H1 (cell line): ENCODE measurements at regions not wholly inside any gene's neighbourhood (a gene's known extent, or its start where the extent isn't known, plus 50 kb on each side); places are given as distances from the start of the nearest gene placed in this dataset.

Source experiments
- CTCF ChIA-PET: fragments of 300-600 bp; sonication (Branson Sonifier 250); formaldehyde crosslinking; loops from one replicate; lab custom pipeline; 2021; ENCODE audit not compliant: partially characterized antibody; lab: Charles Lee
- POLR2A ChIA-PET: fragments of 300-600 bp; sonication (Branson Sonifier 250); formaldehyde crosslinking; loops from one replicate; lab custom pipeline; 2021; ENCODE audit warnings: inconsistent platforms; ENCODE audit not compliant: partially characterized antibody; lab: Charles Lee
- DNase-seq, 2 experiments: peaks; one replicate each; pipeline versions ENCODE4 v3.0.0 to v3.0.0-alpha.2; 2010 to 2022; ENCODE audit warnings: low spot score in 2 of 2, low read depth in 1 of 2, mixed read lengths in 1 of 2
- FAIRE-seq: peaks from 2 replicates; lab custom pipeline; 2011; peaks lifted over from hg19 to GRCh38; lab: Jason Lieb, UNC
- H2AFZ ChIP-seq: 2 replicates; pipeline ENCODE4 v1.8.1; 2012; ENCODE audit warnings: low read length, inconsistent platforms
- H2AK5ac ChIP-seq: 2 replicates; pipeline ENCODE4 v1.6.1; 2013; ENCODE audit warnings: low read depth, low read length
- H2BK120ac ChIP-seq: replicated peaks from 2 replicates; pipeline ENCODE3; 2013; ENCODE audit warnings: low read depth, low read length, inconsistent platforms
- H2BK12ac ChIP-seq: 2 replicates; pipeline ENCODE4 v1.6.1; 2013; ENCODE audit warnings: low read depth, low read length
- H2BK15ac ChIP-seq: 2 replicates; pipeline ENCODE4 v1.6.1; 2013; ENCODE audit warnings: low read length
- H2BK20ac ChIP-seq: 2 replicates; pipeline ENCODE4 v1.6.1; 2013; ENCODE audit warnings: low read length
- H2BK5ac ChIP-seq: 2 replicates; pipeline ENCODE4 v1.6.1; 2013; ENCODE audit warnings: low read depth, low read length
- H3K14ac ChIP-seq: 2 replicates; pipeline ENCODE4 v1.6.1; 2013; ENCODE audit warnings: inconsistent platforms; ENCODE audit not compliant: insufficient read length
- H3K18ac ChIP-seq: 2 replicates; pipeline ENCODE4 v1.6.1; 2013; ENCODE audit warnings: low read length; ENCODE audit errors: extremely low read depth
- H3K23ac ChIP-seq: 2 replicates; pipeline ENCODE4 v1.6.1; 2013; ENCODE audit warnings: inconsistent platforms; ENCODE audit not compliant: insufficient read length
- H3K23me2 ChIP-seq: 2 replicates; pipeline ENCODE4 v1.6.1; 2013; ENCODE audit warnings: low read depth, low read length
- H3K27ac ChIP-seq: 2 replicates; pipeline ENCODE4 v1.6.1; 2011; ENCODE audit warnings: low read depth, low read length, inconsistent platforms
- H3K27me3 ChIP-seq, 4 experiments: replicated peaks in 1 of 4; 1 replicate in 1 of 4; 2 replicates in 3 of 4; pipeline versions ENCODE4 v1.6.1 to v1.8.1; 2011 to 2013; ENCODE audit warnings: low read length in 3 of 4, mild to moderate bottlenecking in 3 of 4, inconsistent platforms in 2 of 4, mixed read lengths in 2 of 4, moderate library complexity in 1 of 4; ENCODE audit not compliant: control insufficient read depth in 3 of 4, insufficient read depth in 3 of 4; ENCODE audit errors: extremely low read depth in 1 of 4
- H3K36me3 ChIP-seq, 4 experiments: 2 replicates each; pipeline versions ENCODE4 v1.6.1 to v1.8.1; 2011 to 2013; ENCODE audit warnings: mild to moderate bottlenecking in 4 of 4, low read length in 3 of 4, moderate library complexity in 2 of 4, control low read depth in 1 of 4, inconsistent platforms in 1 of 4; ENCODE audit not compliant: insufficient read depth in 4 of 4, control insufficient read depth in 2 of 4
- H3K4ac ChIP-seq: replicated peaks from 2 replicates; pipeline ENCODE3; 2013; ENCODE audit warnings: low read length, low read depth, mixed read lengths, inconsistent platforms; ENCODE audit not compliant: insufficient read length
- H3K4me1 ChIP-seq, 4 experiments: replicated peaks in 1 of 4; 1 replicate in 1 of 4; 2 replicates in 3 of 4; pipeline versions ENCODE4 v1.6.1 to v1.8.1; 2011 to 2013; ENCODE audit warnings: low read length in 3 of 4, inconsistent platforms in 2 of 4, mixed read lengths in 1 of 4; ENCODE audit not compliant: insufficient read depth in 4 of 4, control insufficient read depth in 3 of 4
- H3K4me2 ChIP-seq, 2 experiments: 2 replicates each; pipeline versions ENCODE4 v1.6.1 to v1.8.1; 2011 to 2013; ENCODE audit warnings: low read depth in 2 of 2, low read length in 2 of 2, control low read depth in 1 of 2, inconsistent platforms in 1 of 2, mild to moderate bottlenecking in 1 of 2; ENCODE audit not compliant: insufficient read depth in 1 of 2
- H3K4me3 ChIP-seq, 4 experiments: fragments of 200-600, 300-600 bp in 1 of 4; sonication (generic), shearing (Covaris generic), sonication (Bioruptor Twin) in 1 of 4; 2 replicates each; pipeline versions ENCODE4 v1.5.1 to v1.8.1; 2011 to 2016; ENCODE audit warnings: low read length in 4 of 4, low read depth in 3 of 4, control low read depth in 2 of 4, inconsistent platforms in 2 of 4, mild to moderate bottlenecking in 2 of 4, mixed read lengths in 1 of 4, moderate library complexity in 1 of 4; ENCODE audit not compliant: insufficient read depth in 2 of 4; ENCODE audit errors: extremely low read depth in 1 of 4
- H3K56ac ChIP-seq: replicated peaks from 2 replicates; pipeline ENCODE3; 2013; ENCODE audit warnings: low read depth, mild to moderate bottlenecking, mixed read lengths, low read length, inconsistent platforms; ENCODE audit not compliant: insufficient read length
- H3K79me1 ChIP-seq: 2 replicates; pipeline ENCODE4 v1.6.1; 2013; ENCODE audit warnings: low read depth, low read length, control low read depth
- H3K79me2 ChIP-seq, 2 experiments: 2 replicates each; pipeline versions ENCODE4 v1.6.1 to v1.8.1; 2012 to 2013; ENCODE audit warnings: low read length in 2 of 2, mild to moderate bottlenecking in 2 of 2, inconsistent platforms in 1 of 2; ENCODE audit not compliant: insufficient read depth in 2 of 2, control insufficient read depth in 1 of 2
- H3K9ac ChIP-seq, 4 experiments: replicated peaks in 1 of 4; 1 replicate in 1 of 4; 2 replicates in 3 of 4; pipeline versions ENCODE4 v1.6.1 to v1.8.1; 2011 to 2013; ENCODE audit warnings: low read depth in 3 of 4, low read length in 3 of 4, control low read depth in 2 of 4, mild to moderate bottlenecking in 2 of 4, moderate library complexity in 2 of 4, inconsistent platforms in 1 of 4; ENCODE audit errors: extremely low read depth in 1 of 4
- H3K9me3 ChIP-seq, 2 experiments: 2 replicates each; pipeline versions ENCODE4 v1.6.1 to v1.8.1; 2012 to 2013; ENCODE audit warnings: mild to moderate bottlenecking in 2 of 2, moderate library complexity in 2 of 2, control low read depth in 1 of 2, inconsistent platforms in 1 of 2, low read depth in 1 of 2, low read length in 1 of 2, mixed read lengths in 1 of 2; ENCODE audit not compliant: insufficient read depth in 2 of 2
- H4K20me1 ChIP-seq, 2 experiments: replicated peaks in 1 of 2; 2 replicates each; pipeline versions ENCODE3 to v1.8.1; 2011 to 2013; ENCODE audit warnings: inconsistent platforms in 2 of 2, low read length in 2 of 2, mild to moderate bottlenecking in 1 of 2; ENCODE audit not compliant: insufficient read depth in 2 of 2, control insufficient read depth in 1 of 2
- H4K5ac ChIP-seq: 2 replicates; pipeline ENCODE4 v1.6.1; 2013; ENCODE audit warnings: low read length, low read depth, mixed read lengths, inconsistent platforms; ENCODE audit not compliant: insufficient read length
- H4K8ac ChIP-seq: 2 replicates; pipeline ENCODE4 v1.8.0; 2013; ENCODE audit warnings: mild to moderate bottlenecking, moderate library complexity, low read length, inconsistent platforms; ENCODE audit not compliant: insufficient read depth; ENCODE audit errors: extremely low read depth
- H4K91ac ChIP-seq: replicated peaks from 2 replicates; pipeline ENCODE3; 2013; ENCODE audit warnings: low read length, mixed read lengths, inconsistent platforms; ENCODE audit not compliant: insufficient read length
- CTBP2 ChIP-seq: IDR thresholded peaks from 2 replicates; pipeline ENCODE4 v1.7.0; 2011; ENCODE audit warnings: borderline replicate concordance, mild to moderate bottlenecking, moderate library complexity, mixed read lengths, low read length; ENCODE audit not compliant: insufficient read depth, insufficient read length
- HDAC6 ChIP-seq: IDR thresholded peaks from one replicate; pipeline ENCODE4 v1.7.1; 2012; ENCODE audit warnings: low read depth, mild to moderate bottlenecking, inconsistent platforms, low read length, moderate library complexity
- MAFK ChIP-seq: IDR thresholded peaks from 2 replicates; pipeline ENCODE4 v1.6.1; 2012; ENCODE audit warnings: low read depth, mild to moderate bottlenecking, improper control_type of control experiment, low read length
- NANOG ChIP-seq: IDR thresholded peaks from 2 replicates; pipeline ENCODE4 v1.6.1; 2011; ENCODE audit warnings: low read length, low read depth, mild to moderate bottlenecking, inconsistent platforms; ENCODE audit not compliant: insufficient read depth, poor library complexity, severe bottlenecking
- SIX5 ChIP-seq: IDR thresholded peaks from 2 replicates; pipeline ENCODE4 v1.6.1; 2011; ENCODE audit warnings: mild to moderate bottlenecking, low read depth, low read length
- SRF ChIP-seq: IDR thresholded peaks from 2 replicates; pipeline ENCODE4 v1.6.1; 2011; ENCODE audit warnings: mild to moderate bottlenecking, low read depth, low read length, moderate library complexity
- WGBS, 2 experiments: shearing (Covaris generic) in 1 of 2; methylation state at CpG; one replicate each; pipeline versions ENCODE4 v1.1.6 to v1.1.7; 2013 to 2015; ENCODE audit warnings: low lambda C conversion rate in 2 of 2, mixed read lengths in 2 of 2, inconsistent platforms in 1 of 2, low coverage in 1 of 2, missing lambda C conversion rate in 1 of 2; ENCODE audit not compliant: insufficient replicate concordance in 2 of 2, insufficient coverage in 1 of 2, insufficient read length in 1 of 2; ENCODE audit errors: extremely low coverage in 1 of 2, missing lambda C conversion rate in 1 of 2; 5-methylcytosine and 5-hydroxymethylcytosine counted together

DNA sequence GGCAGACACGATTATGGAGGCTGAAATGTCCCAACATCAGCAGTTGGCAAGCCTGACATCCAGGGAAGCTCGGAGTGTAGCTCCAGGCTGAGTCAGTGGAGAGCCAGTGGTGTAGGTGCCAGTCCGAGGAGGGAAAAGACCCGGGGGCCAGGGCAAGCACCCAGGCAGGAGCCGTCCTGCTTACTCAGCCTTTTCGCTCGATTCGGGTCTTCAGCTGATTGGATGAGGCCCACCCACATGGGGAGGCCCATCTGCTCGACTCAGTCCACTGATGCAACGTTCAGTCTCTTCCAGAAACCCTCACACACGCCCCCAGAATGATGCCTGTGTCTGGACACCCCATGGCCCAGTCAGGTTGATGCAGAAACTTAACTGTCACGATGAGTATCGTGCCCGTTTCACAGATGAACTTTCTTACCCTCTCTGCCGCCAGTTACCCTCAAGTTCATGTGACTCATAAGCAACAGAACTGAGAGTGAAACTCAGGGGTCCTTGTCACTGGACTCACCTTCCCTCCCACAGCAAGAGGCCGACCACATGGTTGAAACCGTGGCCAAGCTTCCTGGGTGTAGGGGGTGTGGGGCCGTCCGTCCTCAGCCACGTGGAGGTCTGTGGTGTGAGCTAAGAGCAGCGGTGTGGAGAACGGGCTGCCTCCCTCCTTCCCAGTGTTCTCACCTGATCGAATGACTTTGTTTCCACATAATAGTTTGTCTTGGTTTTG lies 197.4 kb upstream of the HDAC4 start:
- Histone ChIP-seq H2BK5ac (no peak overlapping the region), H2BK20ac (no peak overlapping the region), H3K27me3 (peaks cover 0 to 4% (median 0%) of the 10 kb centered on the region in 4 experiments; a peak in 4 of 7 replicates), H3K14ac (no peak overlapping the region), H3K23me2 (no peaks in the 10 kb centered on the region), H3K4me2 (no peak overlapping the region), H2AFZ (no peak overlapping the region), H4K20me1 (no peaks in the 10 kb centered on the region), H3K79me2 (no peaks in the 10 kb centered on the region), H2AK5ac (no peak overlapping the region), H4K8ac (no peak overlapping the region), H3K4ac (no peak overlapping the region), H3K9me3 (peaks cover 4 to 5% of the 10 kb centered on the region in 2 experiments; a peak in 3 of 4 replicates), H3K4me3 (no peak overlapping the region), H4K5ac (no peak overlapping the region), H3K27ac (no peak overlapping the region), H3K18ac (no peak overlapping the region), H2BK120ac (no peak overlapping the region), H3K9ac (no peak overlapping the region), H3K36me3 (no peaks in the 10 kb centered on the region), H3K23ac (no peak overlapping the region), H3K56ac (no peak overlapping the region), H2BK12ac (no peak overlapping the region), H3K4me1 (peaks cover 8 to 20% (median 17%) of the 10 kb centered on the region in 4 experiments), H4K91ac (no peak overlapping the region), H3K79me1 (no peaks in the 10 kb centered on the region), H2BK15ac (no peak overlapping the region)
- ChIA-PET CTCF (no interaction called here), POLR2A (no interaction called here)
- FAIRE-seq (no peak), DNase-seq (no peak)
- TF ChIP-seq MAFK (no peak), SRF (no peak), SIX5 (no peak), HDAC6 (no peak), NANOG (no peak), CTBP2 (no peak)
- 92% methylated on average over 23 of the region's 23 CpGs; no CpG with 5 or more reads in 1 of the 2 experiments for WGBS, 2 experiments
